PC-3 (cell line): ENCODE measurements at regions not wholly inside any gene's neighbourhood (a gene's known extent, or its start where the extent isn't known, plus 50 kb on each side); places are given as distances from the start of the nearest gene placed in this dataset.

Experiments used
- CTCF ChIP-seq: fragments of 300-600 bp; sonication (generic); conservative IDR thresholded peaks from 2 replicates; pipeline ENCODE4 v1.5.1; 2017; ENCODE audit warnings: antibody characterized with exemption, low read depth, mild to moderate bottlenecking, low read length
- EZH2 ChIP-seq: fragments of 300-600 bp; sonication (generic); IDR thresholded peaks from one replicate; pipeline ENCODE4 v1.6.1; 2017; ENCODE audit warnings: antibody characterized with exemption, mild to moderate bottlenecking, low read length; ENCODE audit not compliant: unreplicated experiment

GRCh38 chr3:186417791-186418190, 55.8 kb upstream of the DGKG start:
- TF ChIP-seq CTCF = no peak
- no peak for TF ChIP-seq EZH2
